ENCODE measurements at regions not wholly inside any gene's neighbourhood (a gene's known extent, or its start where the extent isn't known, plus 50 kb on each side); places are given as distances from the start of the nearest gene placed in this dataset.

GRCh38 chr5:54748527-54748926, 231.0 kb downstream of the SNX18 start:
- intact Hi-C loops (cut with micrococcal nuclease; ENCODE audit: unreplicated experiment): loop anchor here (10.0 kb wide), 1 partner anchor 94 kb away; no protein-coding TSS in a partner anchor
- Histone ChIP-seq H3K27me3 (ENCODE audit: insufficient read depth, low read depth) (no peaks in the 10 kb centered on the region), H3K27ac (no peak overlapping the region), H3K36me3 (ENCODE audit: low read depth) (no peaks in the 10 kb centered on the region), H3K4me3 (no peak overlapping the region), H2AFZ (no peak overlapping the region), H4K20me1 (ENCODE audit: insufficient read depth) (no peaks in the 10 kb centered on the region), H3K9me3 (ENCODE audit: insufficient read depth, low read depth) (no peaks in the 10 kb centered on the region), H3K4me2 (no peak overlapping the region), H3K4me1 (replicated peaks; ENCODE audit: insufficient read depth) (peaks cover 26% of the 10 kb centered on the region), H3K9me2 (ENCODE audit: insufficient read depth) (no peaks in the 10 kb centered on the region), H3F3A (ENCODE audit: insufficient read depth, low read depth) (peaks cover 16% of the 10 kb centered on the region; the same call in 1 of the 2 replicates), H3K79me2 (ENCODE audit: low read depth) (no peaks in the 10 kb centered on the region)
- POLR2A ChIA-PET (ENCODE audit: unreplicated experiment): no interaction called here
- TF ChIP-seq CTCF (conservative IDR thresholded peaks at IDR 0.05): no peak
- TF ChIP-seq EZH2 (IDR thresholded peaks at IDR 0.05; ENCODE audit: low read depth): no peak
- BruUV-seq (replicated peaks): no TSS peak
- CTCF ChIA-PET: no interaction called here
- no peak for DNase-seq

GRCh38 chr5:54746777-54747398, 229.3 kb downstream of the SNX18 start:
- intact Hi-C loops (cut with micrococcal nuclease; ENCODE audit: unreplicated experiment): loop anchor here (10.0 kb wide), 1 partner anchor 92 kb away; no protein-coding TSS in a partner anchor
- no peak overlapping the region for H3K4me3 ChIP-seq
- H3K36me3 ChIP-seq (ENCODE audit: low read depth): no peaks in the 10 kb centered on the region
- H3F3A ChIP-seq (ENCODE audit: insufficient read depth, low read depth): peaks cover 30% of the 10 kb centered on the region
- no peak for DNase-seq
- no TSS peak for BruUV-seq (replicated peaks)
- TF ChIP-seq CTCF (conservative IDR thresholded peaks at IDR 0.05) (no peak), EZH2 (IDR thresholded peaks at IDR 0.05; ENCODE audit: low read depth) (no peak)
- POLR2A ChIA-PET (ENCODE audit: unreplicated experiment): no interaction called here
- no peaks in the 10 kb centered on the region for H3K9me3 ChIP-seq (ENCODE audit: insufficient read depth, low read depth)
- no peak overlapping the region for H3K4me2 ChIP-seq
- H3K4me1 ChIP-seq (replicated peaks; ENCODE audit: insufficient read depth): peaks cover 41% of the 10 kb centered on the region
- no peak overlapping the region for H2AFZ ChIP-seq
- no peaks in the 10 kb centered on the region for H3K9me2 ChIP-seq (ENCODE audit: insufficient read depth)
- no peak overlapping the region for H3K27ac ChIP-seq
- no peaks in the 10 kb centered on the region for H3K27me3 ChIP-seq (ENCODE audit: insufficient read depth, low read depth)
- CTCF ChIA-PET: no interaction called here
- no peaks in the 10 kb centered on the region for H4K20me1 ChIP-seq (ENCODE audit: insufficient read depth)
- H3K79me2 ChIP-seq (ENCODE audit: low read depth): no peaks in the 10 kb centered on the region

- peaks cover 46% of the 10 kb centered on the region for H3K4me1 ChIP-seq (replicated peaks; ENCODE audit: insufficient read depth)
- H3K27ac ChIP-seq: no peak overlapping the region
- H4K20me1 ChIP-seq (ENCODE audit: insufficient read depth): no peaks in the 10 kb centered on the region
- no peaks in the 10 kb centered on the region for H3K9me3 ChIP-seq (ENCODE audit: insufficient read depth, low read depth)
- ChIA-PET CTCF (no interaction called here), POLR2A (ENCODE audit: unreplicated experiment) (no interaction called here)
- H3K36me3 ChIP-seq (ENCODE audit: low read depth): no peaks in the 10 kb centered on the region
- no peaks in the 10 kb centered on the region for H3K79me2 ChIP-seq (ENCODE audit: low read depth)
- no peak overlapping the region for H3K4me3 ChIP-seq
- H3K27me3 ChIP-seq (ENCODE audit: insufficient read depth, low read depth): no peaks in the 10 kb centered on the region
- intact Hi-C loops (cut with micrococcal nuclease; ENCODE audit: unreplicated experiment): loop anchor here (10.0 kb wide), 1 partner anchor 92 kb away; no protein-coding TSS in a partner anchor
- BruUV-seq (replicated peaks): no TSS peak
- H3F3A ChIP-seq (ENCODE audit: insufficient read depth, low read depth): peaks cover 36% of the 10 kb centered on the region
- DNase-seq: no peak
- H3K4me2 ChIP-seq: no peak overlapping the region
- no peak overlapping the region for H2AFZ ChIP-seq
- no peaks in the 10 kb centered on the region for H3K9me2 ChIP-seq (ENCODE audit: insufficient read depth)
- TF ChIP-seq EZH2 (IDR thresholded peaks at IDR 0.05; ENCODE audit: low read depth) (no peak), CTCF (conservative IDR thresholded peaks at IDR 0.05) (no peak)
Observed at GRCh38 chr5:54746346-54746745, 228.8 kb downstream of the SNX18 start.

All from PC-9 (cell line).